ENCODE measurements at regions not wholly inside any gene's neighbourhood (a gene's known extent, or its start where the extent isn't known, plus 50 kb on each side); places are given as distances from the start of the nearest gene placed in this dataset.

- no peaks in the 10 kb centered on the region for H3K36me3 ChIP-seq (replicated peaks in 1 of 2; ENCODE audit: control extremely low read depth in 1 of 2, control insufficient read depth in 1 of 2, extremely low read depth in 1 of 2, insufficient read depth in 2 of 2, low read length in 1 of 2)
- no peak overlapping the region for H3K27ac Mint-ChIP-seq
- H3K9me3 ChIP-seq (ENCODE audit: control extremely low read depth in 1 of 3, control insufficient read depth in 2 of 3, insufficient read depth in 1 of 3, low read length in 2 of 3) = no peaks in the 10 kb centered on the region
- no peaks in the 10 kb centered on the region for H4K20me1 ChIP-seq (ENCODE audit: control insufficient read depth, insufficient read depth, low read length, poor library complexity, severe bottlenecking)
- ATAC-seq (ENCODE audit: low read depth) (no peak), DNase-seq (no peak)
- H3K27ac ChIP-seq (ENCODE audit: low read length in 2 of 2) = no peak overlapping the region
- TF ChIP-seq EZH2 (IDR thresholded peaks at IDR 0.05; ENCODE audit: borderline replicate concordance, insufficient read depth, low read depth, low read length, poor library complexity, severe bottlenecking) = no peak
- TF ChIP-seq CTCF (IDR thresholded peaks at IDR 0.05) = no peak
- H3K4me2 ChIP-seq (replicated peaks; ENCODE audit: low read depth, low read length, poor library complexity, severe bottlenecking) = no peak overlapping the region
- POLR2A ChIA-PET = no interaction called here
- no peaks in the 10 kb centered on the region for H3K27me3 Mint-ChIP-seq
- H3K4me3 ChIP-seq (ENCODE audit: control extremely low read depth in 1 of 5, extremely low read depth in 1 of 5, insufficient read depth in 1 of 5, low read depth in 2 of 5, low read length in 4 of 5) = no peak overlapping the region
- no peak overlapping the region for H3K4me3 Mint-ChIP-seq
- peaks cover 0 to 2% (median 0%) of the 10 kb centered on the region in 4 experiments for H3K27me3 ChIP-seq (replicated peaks in 1 of 4; ENCODE audit: control extremely low read depth in 1 of 4, control insufficient read depth in 3 of 4, insufficient read depth in 4 of 4, low read length in 3 of 4)
- H3K4me1 Mint-ChIP-seq = no peaks in the 10 kb centered on the region
- intact Hi-C loops (cut with micrococcal nuclease) = no loop called here
- H3K4me1 ChIP-seq (ENCODE audit: control insufficient read depth in 2 of 2, insufficient read depth in 2 of 2, low read length in 2 of 2) = no peaks in the 10 kb centered on the region
- H3K9ac ChIP-seq (ENCODE audit: low read length) = no peak overlapping the region
- no peaks in the 10 kb centered on the region for H3K79me2 ChIP-seq (ENCODE audit: control insufficient read depth, insufficient read depth, low read length)
- 97% methylated on average over 3 of the region's 7 CpGs for WGBS (ENCODE audit: insufficient coverage)
- H2AFZ ChIP-seq (ENCODE audit: insufficient read depth, low read depth, low read length, poor library complexity, severe bottlenecking) = no peak overlapping the region
- no peaks in the 10 kb centered on the region for H3K9me3 Mint-ChIP-seq (ENCODE audit: insufficient read depth)
- CTCF ChIA-PET = no interaction called here
Observed at GRCh38 chr11:127268521-127268920, 268.0 kb upstream of the KIRREL3 start.

- ChIA-PET CTCF (no interaction called here), POLR2A (no interaction called here)
- Mint-ChIP-seq H3K4me3 (no peak overlapping the region), H3K4me1 (no peaks in the 10 kb centered on the region), H3K27me3 (no peaks in the 10 kb centered on the region), H3K9me3 (ENCODE audit: insufficient read depth) (no peaks in the 10 kb centered on the region), H3K27ac (no peak overlapping the region)
- 80% methylated on average over 1 of the region's 1 CpG for WGBS (ENCODE audit: insufficient coverage)
- Histone ChIP-seq H3K27me3 (replicated peaks in 1 of 4; ENCODE audit: control extremely low read depth in 1 of 4, control insufficient read depth in 3 of 4, insufficient read depth in 4 of 4, low read length in 3 of 4) (no peaks in the 10 kb centered on the region), H3K9ac (ENCODE audit: low read length) (no peak overlapping the region), H3K4me1 (ENCODE audit: control insufficient read depth in 2 of 2, insufficient read depth in 2 of 2, low read length in 2 of 2) (no peaks in the 10 kb centered on the region), H3K9me3 (ENCODE audit: control extremely low read depth in 1 of 3, control insufficient read depth in 2 of 3, insufficient read depth in 1 of 3, low read length in 2 of 3) (no peaks in the 10 kb centered on the region), H3K79me2 (ENCODE audit: control insufficient read depth, insufficient read depth, low read length) (no peaks in the 10 kb centered on the region), H4K20me1 (ENCODE audit: control insufficient read depth, insufficient read depth, low read length, poor library complexity, severe bottlenecking) (no peaks in the 10 kb centered on the region), H3K27ac (ENCODE audit: low read length in 2 of 2) (no peak overlapping the region), H3K4me3 (ENCODE audit: control extremely low read depth in 1 of 5, extremely low read depth in 1 of 5, insufficient read depth in 1 of 5, low read depth in 2 of 5, low read length in 4 of 5) (no peak overlapping the region), H2AFZ (ENCODE audit: insufficient read depth, low read depth, low read length, poor library complexity, severe bottlenecking) (no peak overlapping the region), H3K4me2 (replicated peaks; ENCODE audit: low read depth, low read length, poor library complexity, severe bottlenecking) (no peak overlapping the region), H3K36me3 (replicated peaks in 1 of 2; ENCODE audit: control extremely low read depth in 1 of 2, control insufficient read depth in 1 of 2, extremely low read depth in 1 of 2, insufficient read depth in 2 of 2, low read length in 1 of 2) (no peaks in the 10 kb centered on the region)
- intact Hi-C loops (cut with micrococcal nuclease) = no loop called here
- ATAC-seq (ENCODE audit: low read depth) (no peak), DNase-seq (no peak)
- no peak for TF ChIP-seq CTCF (IDR thresholded peaks at IDR 0.05)
- no peak for TF ChIP-seq EZH2 (IDR thresholded peaks at IDR 0.05; ENCODE audit: borderline replicate concordance, insufficient read depth, low read depth, low read length, poor library complexity, severe bottlenecking)
Observed at GRCh38 chr11:127259102-127259501, 258.5 kb upstream of the KIRREL3 start.

All from B cell (primary cell).